ENCODE measurements at regions not wholly inside any gene's neighbourhood (a gene's known extent, or its start where the extent isn't known, plus 50 kb on each side); places are given as distances from the start of the nearest gene placed in this dataset.

GRCh38 chr12:74641262-74641661 lies 103.6 kb downstream of the ATXN7L3B start:
- Histone ChIP-seq H3K27me3 (ENCODE audit: control insufficient read depth in 1 of 2, insufficient read depth in 2 of 2, low read length in 2 of 2) (no peaks in the 10 kb centered on the region), H3K9me3 (ENCODE audit: control insufficient read depth in 1 of 2, insufficient read depth in 1 of 2, low read length in 2 of 2) (no peaks in the 10 kb centered on the region), H3K4me1 (ENCODE audit: insufficient read depth, low read length) (no peaks in the 10 kb centered on the region), H3K4me3 (ENCODE audit: low read length) (no peak overlapping the region), H3K27ac (ENCODE audit: low read depth in 1 of 2, low read length in 2 of 2) (no peak overlapping the region), H3K36me3 (ENCODE audit: insufficient read depth, low read length) (no peaks in the 10 kb centered on the region)
- Mint-ChIP-seq H3K27ac (no peak overlapping the region), H3K27me3 (no peaks in the 10 kb centered on the region), H3K9me3 (no peaks in the 10 kb centered on the region), H3K4me1 (ENCODE audit: low read depth) (no peaks in the 10 kb centered on the region), H3K4me3 (no peak overlapping the region), H3K36me3 (ENCODE audit: low read depth) (no peaks in the 10 kb centered on the region)
- POLR2A ChIA-PET = no interaction called here
- no peak for TF ChIP-seq CTCF (IDR thresholded peaks at IDR 0.05)
- no peak for ATAC-seq (ENCODE audit: poor library complexity)
- DNase-seq = no peak
- CTCF ChIA-PET = no interaction called here
- intact Hi-C loops (cut with DNase I, micrococcal nuclease) = no loop called here

- intact Hi-C loops (cut with DNase I, micrococcal nuclease) = no loop called here
- Histone ChIP-seq H3K27me3 (ENCODE audit: control insufficient read depth in 1 of 2, insufficient read depth in 2 of 2, low read length in 2 of 2) (no peaks in the 10 kb centered on the region), H3K4me1 (ENCODE audit: insufficient read depth, low read length) (no peaks in the 10 kb centered on the region), H3K4me3 (ENCODE audit: low read length) (no peak overlapping the region), H3K36me3 (ENCODE audit: insufficient read depth, low read length) (no peaks in the 10 kb centered on the region), H3K27ac (ENCODE audit: low read depth in 1 of 2, low read length in 2 of 2) (no peak overlapping the region), H3K9me3 (ENCODE audit: control insufficient read depth in 1 of 2, insufficient read depth in 1 of 2, low read length in 2 of 2) (no peaks in the 10 kb centered on the region)
- no peak for TF ChIP-seq CTCF (IDR thresholded peaks at IDR 0.05)
- Mint-ChIP-seq H3K27me3 (no peaks in the 10 kb centered on the region), H3K4me3 (no peak overlapping the region), H3K9me3 (no peaks in the 10 kb centered on the region), H3K4me1 (ENCODE audit: low read depth) (no peaks in the 10 kb centered on the region), H3K27ac (no peak overlapping the region), H3K36me3 (ENCODE audit: low read depth) (no peaks in the 10 kb centered on the region)
- POLR2A ChIA-PET = no interaction called here
- ATAC-seq (ENCODE audit: poor library complexity) = no peak
- CTCF ChIA-PET = no interaction called here
- DNase-seq = no peak
Measured at GRCh38 chr12:74641694-74642093, 104.1 kb downstream of the ATXN7L3B start.

- no peak for DNase-seq
- no peak for TF ChIP-seq CTCF (IDR thresholded peaks at IDR 0.05)
- no peaks in the 10 kb centered on the region for H3K9me3 ChIP-seq (ENCODE audit: control insufficient read depth in 1 of 2, insufficient read depth in 1 of 2, low read length in 2 of 2)
- H3K4me1 ChIP-seq (ENCODE audit: insufficient read depth, low read length) = no peaks in the 10 kb centered on the region
- POLR2A ChIA-PET = no interaction called here
- CTCF ChIA-PET = no interaction called here
- intact Hi-C loops (cut with DNase I, micrococcal nuclease) = no loop called here
- H3K36me3 ChIP-seq (ENCODE audit: insufficient read depth, low read length) = no peaks in the 10 kb centered on the region
- no peaks in the 10 kb centered on the region for H3K27me3 Mint-ChIP-seq
- H3K27ac ChIP-seq (ENCODE audit: low read depth in 1 of 2, low read length in 2 of 2) = no peak overlapping the region
- no peak overlapping the region for H3K27ac Mint-ChIP-seq
- no peaks in the 10 kb centered on the region for H3K9me3 Mint-ChIP-seq
- no peak for ATAC-seq (ENCODE audit: poor library complexity)
- no peak overlapping the region for H3K4me3 Mint-ChIP-seq
- H3K4me3 ChIP-seq (ENCODE audit: low read length) = no peak overlapping the region
- H3K36me3 Mint-ChIP-seq (ENCODE audit: low read depth) = no peaks in the 10 kb centered on the region
- no peaks in the 10 kb centered on the region for H3K4me1 Mint-ChIP-seq (ENCODE audit: low read depth)
- H3K27me3 ChIP-seq (ENCODE audit: control insufficient read depth in 1 of 2, insufficient read depth in 2 of 2, low read length in 2 of 2) = no peaks in the 10 kb centered on the region
Measured at GRCh38 chr12:74644681-74645080, 107.0 kb downstream of the ATXN7L3B start.
